Endothelial cell (in vitro differentiated cells): ENCODE measurements at regions not wholly inside any gene's neighbourhood (a gene's known extent, or its start where the extent isn't known, plus 50 kb on each side); places are given as distances from the start of the nearest gene placed in this dataset.

Experiments used
- DNase-seq: peaks from one replicate; pipeline ENCODE4 v3.0.0; 2021; ENCODE audit warnings: low spot score
- H3K27ac Mint-ChIP-seq: one replicate; pipeline ENCODE4 v1.8.0; 2021; ENCODE audit warnings: mixed read lengths, inconsistent platforms; ENCODE audit not compliant: unreplicated experiment
- H3K27me3 Mint-ChIP-seq: one replicate; pipeline ENCODE4 v1.8.0; 2021; ENCODE audit warnings: mild to moderate bottlenecking, moderate library complexity, mixed read lengths, inconsistent platforms; ENCODE audit not compliant: unreplicated experiment
- H3K36me3 Mint-ChIP-seq: one replicate; pipeline ENCODE4 v1.8.0; 2021; ENCODE audit warnings: mild to moderate bottlenecking, low read depth, mixed read lengths, inconsistent platforms; ENCODE audit not compliant: unreplicated experiment
- H3K4me1 Mint-ChIP-seq: one replicate; pipeline ENCODE4 v1.8.0; 2021; ENCODE audit warnings: mild to moderate bottlenecking, mixed read lengths, inconsistent platforms; ENCODE audit not compliant: unreplicated experiment
- H3K4me3 Mint-ChIP-seq: one replicate; pipeline ENCODE4 v1.8.0; 2021; ENCODE audit warnings: mild to moderate bottlenecking, mixed read lengths, inconsistent platforms; ENCODE audit not compliant: unreplicated experiment
- H3K9me3 Mint-ChIP-seq: one replicate; pipeline ENCODE4 v1.8.0; 2021; ENCODE audit warnings: mixed read lengths, inconsistent platforms; ENCODE audit not compliant: unreplicated experiment
- CTCF ChIP-seq: fragments of 200-600 bp; sonication (generic); IDR thresholded peaks from one replicate; pipeline ENCODE4 v1.5.0; 2021; ENCODE audit warnings: antibody characterized with exemption; ENCODE audit not compliant: unreplicated experiment

- Mint-ChIP-seq H3K9me3 (no peaks in the 10 kb centered on the region), H3K27me3 (peaks cover 4% of the 10 kb centered on the region), H3K4me3 (no peak overlapping the region), H3K27ac (no peak overlapping the region), H3K36me3 (no peaks in the 10 kb centered on the region), H3K4me1 (peaks cover 22% of the 10 kb centered on the region)
- no peak for DNase-seq
- TF ChIP-seq CTCF, result no peak
These were observed 76.8 kb upstream of the SCEL start for GRCh38 chr13:77458736-77459135.

- Mint-ChIP-seq H3K4me3 (no peak overlapping the region), H3K36me3 (no peaks in the 10 kb centered on the region), H3K4me1 (peaks cover 24% of the 10 kb centered on the region), H3K9me3 (no peaks in the 10 kb centered on the region), H3K27me3 (peaks cover 4% of the 10 kb centered on the region), H3K27ac (no peak overlapping the region)
- DNase-seq, result no peak
- TF ChIP-seq CTCF, result no peak
These were observed 77.5 kb upstream of the SCEL start for GRCh38 chr13:77457966-77458365.

- no peak overlapping the region for H3K4me3 Mint-ChIP-seq
- H3K9me3 Mint-ChIP-seq, result no peaks in the 10 kb centered on the region
- no peak for TF ChIP-seq CTCF
- H3K36me3 Mint-ChIP-seq, result no peaks in the 10 kb centered on the region
- no peak for DNase-seq
- H3K27me3 Mint-ChIP-seq, result peaks cover 4% of the 10 kb centered on the region
- no peak overlapping the region for H3K27ac Mint-ChIP-seq
- H3K4me1 Mint-ChIP-seq, result peaks cover 24% of the 10 kb centered on the region
These were observed 79.2 kb upstream of the SCEL start for GRCh38 chr13:77456271-77456670.

GRCh38 chr13:77449265-77449664, 86.2 kb upstream of the SCEL start:
- Mint-ChIP-seq H3K27ac (no peak overlapping the region), H3K4me3 (no peak overlapping the region), H3K4me1 (peaks cover 12% of the 10 kb centered on the region), H3K9me3 (no peaks in the 10 kb centered on the region), H3K27me3 (peaks cover 7% of the 10 kb centered on the region), H3K36me3 (no peaks in the 10 kb centered on the region)
- DNase-seq, result no peak
- TF ChIP-seq CTCF, result no peak

- H3K4me1 Mint-ChIP-seq, result peaks cover 6% of the 10 kb centered on the region
- no peak overlapping the region for H3K27ac Mint-ChIP-seq
- DNase-seq, result no peak
- TF ChIP-seq CTCF, result no peak
- H3K36me3 Mint-ChIP-seq, result no peaks in the 10 kb centered on the region
- no peaks in the 10 kb centered on the region for H3K9me3 Mint-ChIP-seq
- no peak overlapping the region for H3K4me3 Mint-ChIP-seq
- H3K27me3 Mint-ChIP-seq, result peaks cover 4% of the 10 kb centered on the region
These were observed 86.8 kb upstream of the SCEL start for GRCh38 chr13:77448689-77449088.
